ENCODE measurements at regions not wholly inside any gene's neighbourhood (a gene's known extent, or its start where the extent isn't known, plus 50 kb on each side); places are given as distances from the start of the nearest gene placed in this dataset.
A peak's percentile ranks its signal among the peaks of the same experiment; 100 is the strongest.
"Not testable (repeated sequence)": the region's sequence is repeated elsewhere in the genome, so short reads cannot be mapped to it uniquely, and the experiment has no call there.

- H3K4me3 ChIP-seq (ENCODE audit: low read depth, low read length); DNase-seq (ENCODE audit: low read depth): not testable (repeated sequence)
Measured at GRCh38 chr16:29334776-29335548, 71.5 kb downstream of the NPIPB11 start.

GRCh38 chr16:29333492-29334097 is 72.9 kb downstream of the NPIPB11 start:
- H3K4me3 ChIP-seq (ENCODE audit: low read depth, low read length); in situ Hi-C loops (cut with HindIII; ENCODE audit: low sequenced_read_pairs); DNase-seq (ENCODE audit: low read depth): not testable (repeated sequence)

More at GRCh38 chr16:29334776-29335548, 71.5 kb downstream of the NPIPB11 start:
- in situ Hi-C loops (cut with HindIII; ENCODE audit: low sequenced_read_pairs), result not testable (repeated sequence)

GRCh38 chr16:29330623-29331022 is 75.9 kb downstream of the NPIPB11 start:
- in situ Hi-C loops (cut with HindIII; ENCODE audit: low sequenced_read_pairs), result not testable (repeated sequence)

GRCh38 chr16:29328528-29328927 is 78.0 kb downstream of the NPIPB11 start:
- H3K4me3 ChIP-seq (ENCODE audit: low read depth, low read length); in situ Hi-C loops (cut with HindIII; ENCODE audit: low sequenced_read_pairs); DNase-seq (ENCODE audit: low read depth): not testable (repeated sequence)

More at GRCh38 chr16:29330623-29331022, 75.9 kb downstream of the NPIPB11 start:
- H3K4me3 ChIP-seq (ENCODE audit: low read depth, low read length); DNase-seq (ENCODE audit: low read depth): not testable (repeated sequence)

- in situ Hi-C loops (cut with HindIII; ENCODE audit: low sequenced_read_pairs); H3K4me3 ChIP-seq (ENCODE audit: low read depth, low read length): not testable (repeated sequence)
- DNase-seq (ENCODE audit: low read depth), result peak; percentile 35
Measured at GRCh38 chr16:29327631-29328408, 78.7 kb downstream of the NPIPB11 start.

GRCh38 chr16:29326164-29327125 is 80.1 kb downstream of the NPIPB11 start:
- DNase-seq (ENCODE audit: low read depth); H3K4me3 ChIP-seq (ENCODE audit: low read depth, low read length); in situ Hi-C loops (cut with HindIII; ENCODE audit: low sequenced_read_pairs): not testable (repeated sequence)

- H3K4me3 ChIP-seq (ENCODE audit: low read depth, low read length); in situ Hi-C loops (cut with HindIII; ENCODE audit: low sequenced_read_pairs); DNase-seq (ENCODE audit: low read depth): not testable (repeated sequence)
Measured at GRCh38 chr16:29323725-29324124, 82.8 kb downstream of the NPIPB11 start.

GRCh38 chr16:29321585-29321984 is 84.9 kb downstream of the NPIPB11 start:
- TF ChIP-seq CTCF (IDR thresholded peaks at IDR 0.05; ENCODE audit: low read depth, low read length, missing control alignments), result no peak
- H3K4me3 ChIP-seq (ENCODE audit: low read depth, low read length), result no peak overlapping the region
- in situ Hi-C loops (cut with HindIII; ENCODE audit: low sequenced_read_pairs), result no loop called here
- no peak for DNase-seq (ENCODE audit: low read depth)

- no peak for TF ChIP-seq CTCF (IDR thresholded peaks at IDR 0.05; ENCODE audit: low read depth, low read length, missing control alignments)
- no peak overlapping the region for H3K4me3 ChIP-seq (ENCODE audit: low read depth, low read length)
- in situ Hi-C loops (cut with HindIII; ENCODE audit: low sequenced_read_pairs), result no loop called here
- DNase-seq (ENCODE audit: low read depth), result no peak
Measured at GRCh38 chr16:29321000-29321393, 85.5 kb downstream of the NPIPB11 start.

Measured in astrocyte of the cerebellum (primary cell).